ENCODE measurements at regions not wholly inside any gene's neighbourhood (a gene's known extent, or its start where the extent isn't known, plus 50 kb on each side); places are given as distances from the start of the nearest gene placed in this dataset.
"Not testable (repeated sequence)": the region's sequence is repeated elsewhere in the genome, so short reads cannot be mapped to it uniquely, and the experiment has no call there.

DNA sequence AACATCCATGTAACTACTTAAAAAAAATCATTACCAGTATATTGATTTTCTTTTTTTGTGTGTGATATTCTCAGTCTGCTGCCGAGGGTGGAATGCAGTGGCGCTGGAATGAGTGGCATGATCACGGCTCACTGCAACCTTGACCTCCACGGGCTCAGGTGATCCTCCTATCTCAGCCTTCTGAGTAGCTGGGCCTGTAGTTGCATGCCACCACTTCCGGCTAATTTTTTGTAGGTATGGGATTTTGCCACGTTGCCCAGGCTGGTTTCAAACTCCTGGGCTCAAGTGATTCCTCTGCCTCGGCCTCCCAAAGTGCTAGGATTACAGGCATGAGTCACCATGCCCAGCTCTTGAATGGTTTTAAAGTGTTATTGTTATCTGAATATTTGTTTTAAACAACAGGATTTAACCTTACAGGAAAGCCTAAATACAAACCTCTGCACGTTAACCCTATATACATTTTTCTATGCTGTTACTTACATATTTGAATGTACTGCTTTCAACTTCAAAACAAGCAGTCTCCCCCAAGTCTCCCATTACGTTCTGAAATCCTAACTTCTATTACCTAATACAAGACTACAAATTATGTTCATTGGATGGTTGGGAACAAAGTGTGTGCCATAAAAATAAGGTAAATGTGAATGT is 61.7 kb downstream of the KPNA2 start:
- no peak overlapping the region for H3K27ac Mint-ChIP-seq
- intact Hi-C loops (cut with micrococcal nuclease) = no loop called here
- H3K36me3 Mint-ChIP-seq (ENCODE audit: low read depth) = no peaks in the 10 kb centered on the region
- H3K9me3 Mint-ChIP-seq = no peaks in the 10 kb centered on the region
- H3K4me3 Mint-ChIP-seq = no peak overlapping the region
- peaks cover 10% of the 10 kb centered on the region for H3K27me3 Mint-ChIP-seq
- no peak for DNase-seq
- peaks cover 7% of the 10 kb centered on the region for H3K4me1 Mint-ChIP-seq

- intact Hi-C loops (cut with micrococcal nuclease); H3K9me3 Mint-ChIP-seq; H3K4me3 Mint-ChIP-seq; H3K36me3 Mint-ChIP-seq (ENCODE audit: low read depth); DNase-seq; H3K27ac Mint-ChIP-seq: not testable (repeated sequence)
- peaks cover 17% of the 10 kb centered on the region for H3K4me1 Mint-ChIP-seq
- H3K27me3 Mint-ChIP-seq = peaks cover 14% of the 10 kb centered on the region
Observed at GRCh38 chr17:68099341-68099753, 63.8 kb downstream of the KPNA2 start.

DNA sequence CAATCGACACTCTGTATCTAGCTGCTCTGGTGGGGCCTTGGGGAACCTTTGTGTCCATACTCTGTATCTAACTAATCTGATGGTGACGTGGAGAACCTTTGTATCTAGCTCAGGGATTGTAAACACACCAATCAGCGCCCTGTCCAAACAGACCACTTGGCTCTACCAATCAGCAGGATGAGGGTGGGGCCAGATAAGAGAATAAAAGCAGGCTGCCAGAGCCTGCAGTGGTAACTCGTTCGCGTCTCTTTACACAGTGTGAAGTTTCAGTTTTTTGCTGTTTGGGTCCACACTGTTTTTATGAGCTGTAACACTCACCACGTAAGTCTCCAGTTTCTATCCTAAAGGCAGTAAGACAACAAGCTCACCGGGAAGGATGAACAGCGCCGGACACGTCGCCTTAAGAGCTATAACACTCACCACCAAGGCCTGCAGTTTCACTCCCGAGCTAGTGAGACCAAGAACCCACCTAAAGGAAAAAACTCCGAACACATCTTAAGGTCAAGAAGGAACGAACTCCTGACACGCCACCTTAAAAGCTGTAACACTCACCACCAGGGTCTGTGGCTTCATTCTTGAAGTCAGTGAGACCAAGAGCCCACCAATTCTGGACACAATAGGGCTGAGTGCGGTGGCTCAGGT is 64.6 kb downstream of the KPNA2 start:
- Mint-ChIP-seq H3K36me3 (ENCODE audit: low read depth) (peaks cover 2% of the 10 kb centered on the region), H3K27ac (no peak overlapping the region), H3K9me3 (no peaks in the 10 kb centered on the region), H3K4me1 (peaks cover 17% of the 10 kb centered on the region), H3K27me3 (peaks cover 11% of the 10 kb centered on the region), H3K4me3 (no peak overlapping the region)
- intact Hi-C loops (cut with micrococcal nuclease) = no loop called here
- DNase-seq = no peak

DNA sequence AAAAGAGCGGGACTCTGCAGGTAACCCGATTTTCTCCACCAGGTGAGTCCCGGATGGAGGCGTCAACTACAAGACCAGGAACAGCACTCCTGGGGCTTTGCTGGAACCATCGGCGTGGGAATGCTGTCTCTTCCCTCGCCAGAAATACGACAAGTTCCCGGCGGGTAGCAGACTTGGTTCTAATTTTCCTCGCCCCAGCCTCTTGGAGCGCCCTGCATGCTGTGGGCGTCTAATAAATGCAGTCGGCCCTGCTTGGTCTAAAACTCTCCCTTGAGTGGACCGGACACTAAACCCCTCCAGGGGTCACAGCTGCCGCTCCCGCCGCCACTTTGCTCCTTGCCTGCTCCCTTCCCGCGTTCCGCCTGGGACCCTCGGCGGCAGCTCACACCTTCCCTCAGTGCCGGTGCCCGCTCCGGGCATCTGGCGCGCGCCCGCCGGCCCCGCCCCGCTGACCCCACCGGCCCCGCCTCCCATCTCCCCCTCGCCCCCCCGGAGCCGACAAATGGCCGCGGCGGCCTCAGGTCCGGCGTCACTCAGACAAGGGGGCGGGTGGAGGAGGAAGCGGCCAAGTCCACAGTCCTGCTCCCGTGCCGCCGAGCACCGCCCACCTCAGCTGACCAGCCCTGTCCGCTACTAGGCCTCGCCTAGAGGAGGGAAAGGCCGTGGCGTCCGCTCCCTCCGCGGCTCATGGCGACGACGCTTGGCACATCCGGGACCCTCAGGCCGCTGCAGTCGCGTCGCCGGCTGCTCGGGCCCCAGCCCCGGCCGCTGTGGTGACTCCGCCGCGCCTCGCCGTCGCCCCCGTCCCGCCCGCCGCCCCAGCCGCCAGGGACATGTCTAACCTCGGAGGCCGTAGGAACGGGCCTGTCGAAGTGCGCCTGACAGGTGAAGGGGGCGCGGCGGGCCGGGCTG is 65.8 kb downstream of the KPNA2 start:
- Mint-ChIP-seq H3K4me1 (peaks cover 20% of the 10 kb centered on the region), H3K27me3 (peaks cover 11% of the 10 kb centered on the region), H3K27ac (peak overlapping the region; percentile 82), H3K36me3 (ENCODE audit: low read depth) (peaks cover 2% of the 10 kb centered on the region), H3K9me3 (no peaks in the 10 kb centered on the region), H3K4me3 (peak overlapping the region; percentile 93)
- peak; percentile 86 for DNase-seq
- intact Hi-C loops (cut with micrococcal nuclease) = no loop called here

DNA sequence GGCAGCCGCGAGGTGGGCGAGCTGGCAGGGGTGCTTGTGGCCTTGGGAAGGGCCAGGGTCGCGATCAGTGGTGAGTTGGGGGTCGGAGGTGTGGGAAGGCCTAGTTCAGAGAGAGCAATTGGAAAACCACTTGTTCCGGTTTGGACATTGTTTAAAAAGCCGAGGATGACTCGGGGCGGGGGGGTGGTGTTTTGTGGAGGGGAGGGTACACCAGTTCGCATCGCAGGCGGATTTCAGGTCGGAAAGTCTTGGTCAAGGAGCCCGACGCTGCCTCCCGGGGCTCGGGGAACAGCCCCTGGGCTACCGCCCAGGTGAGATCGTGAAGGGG is 66.4 kb downstream of the KPNA2 start:
- peak overlapping the region; percentile 93 for H3K4me3 Mint-ChIP-seq
- peak overlapping the region; percentile 82 for H3K27ac Mint-ChIP-seq
- no peaks in the 10 kb centered on the region for H3K9me3 Mint-ChIP-seq
- peaks cover 4% of the 10 kb centered on the region for H3K36me3 Mint-ChIP-seq (ENCODE audit: low read depth)
- DNase-seq = no peak
- H3K4me1 Mint-ChIP-seq = peaks cover 21% of the 10 kb centered on the region
- intact Hi-C loops (cut with micrococcal nuclease) = no loop called here
- peaks cover 11% of the 10 kb centered on the region for H3K27me3 Mint-ChIP-seq

GRCh38 chr17:68102318-68102758 is 66.8 kb downstream of the KPNA2 start:
- peak overlapping the region; percentile 93 for H3K4me3 Mint-ChIP-seq
- intact Hi-C loops (cut with micrococcal nuclease) = no loop called here
- peaks cover 24% of the 10 kb centered on the region for H3K4me1 Mint-ChIP-seq
- H3K27me3 Mint-ChIP-seq = peaks cover 11% of the 10 kb centered on the region
- peak overlapping the region; percentile 82 for H3K27ac Mint-ChIP-seq
- DNase-seq = peak; percentile 73
- H3K36me3 Mint-ChIP-seq (ENCODE audit: low read depth) = peaks cover 5% of the 10 kb centered on the region
- no peaks in the 10 kb centered on the region for H3K9me3 Mint-ChIP-seq

DNA sequence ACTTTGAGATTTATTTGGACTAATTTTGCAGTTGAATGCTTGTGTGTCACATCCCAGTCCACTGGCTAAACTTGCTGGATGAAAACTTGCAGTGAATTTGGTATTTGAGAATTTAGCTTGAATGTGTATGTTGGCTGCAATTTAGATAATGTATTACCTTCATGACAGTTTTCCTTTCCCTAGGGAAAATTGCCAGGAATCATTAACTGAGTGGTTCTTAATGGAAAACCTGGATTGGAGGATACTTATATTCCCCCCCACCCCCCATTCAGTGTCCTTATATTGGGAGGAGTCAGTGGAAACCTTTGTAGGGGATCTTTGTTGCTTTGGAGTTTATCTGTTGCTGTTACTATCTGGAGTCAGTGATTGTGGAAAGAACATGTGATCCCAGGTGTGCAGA is 67.6 kb downstream of the KPNA2 start:
- H3K27me3 Mint-ChIP-seq = peaks cover 11% of the 10 kb centered on the region
- no peaks in the 10 kb centered on the region for H3K9me3 Mint-ChIP-seq
- no peak overlapping the region for H3K27ac Mint-ChIP-seq
- peak overlapping the region; percentile 93 for H3K4me3 Mint-ChIP-seq
- no peak for DNase-seq
- H3K36me3 Mint-ChIP-seq (ENCODE audit: low read depth) = peaks cover 8% of the 10 kb centered on the region
- H3K4me1 Mint-ChIP-seq = peaks cover 25% of the 10 kb centered on the region
- intact Hi-C loops (cut with micrococcal nuclease) = no loop called here

GRCh38 chr17:68106085-68106484 is 70.5 kb downstream of the KPNA2 start:
- peaks cover 7% of the 10 kb centered on the region for H3K27me3 Mint-ChIP-seq
- no peak overlapping the region for H3K27ac Mint-ChIP-seq
- peaks cover 13% of the 10 kb centered on the region for H3K36me3 Mint-ChIP-seq (ENCODE audit: low read depth)
- peaks cover 3% of the 10 kb centered on the region for H3K9me3 Mint-ChIP-seq
- intact Hi-C loops (cut with micrococcal nuclease) = no loop called here
- peaks cover 25% of the 10 kb centered on the region for H3K4me1 Mint-ChIP-seq
- no peak overlapping the region for H3K4me3 Mint-ChIP-seq
- DNase-seq = no peak

- Mint-ChIP-seq H3K9me3 (peaks cover 3% of the 10 kb centered on the region), H3K36me3 (ENCODE audit: low read depth) (peaks cover 13% of the 10 kb centered on the region), H3K27ac (no peak overlapping the region), H3K27me3 (peaks cover 3% of the 10 kb centered on the region), H3K4me1 (peaks cover 18% of the 10 kb centered on the region), H3K4me3 (no peak overlapping the region)
- no peak for DNase-seq
- intact Hi-C loops (cut with micrococcal nuclease) = no loop called here
Observed at GRCh38 chr17:68107373-68107772, 71.8 kb downstream of the KPNA2 start.

DNA sequence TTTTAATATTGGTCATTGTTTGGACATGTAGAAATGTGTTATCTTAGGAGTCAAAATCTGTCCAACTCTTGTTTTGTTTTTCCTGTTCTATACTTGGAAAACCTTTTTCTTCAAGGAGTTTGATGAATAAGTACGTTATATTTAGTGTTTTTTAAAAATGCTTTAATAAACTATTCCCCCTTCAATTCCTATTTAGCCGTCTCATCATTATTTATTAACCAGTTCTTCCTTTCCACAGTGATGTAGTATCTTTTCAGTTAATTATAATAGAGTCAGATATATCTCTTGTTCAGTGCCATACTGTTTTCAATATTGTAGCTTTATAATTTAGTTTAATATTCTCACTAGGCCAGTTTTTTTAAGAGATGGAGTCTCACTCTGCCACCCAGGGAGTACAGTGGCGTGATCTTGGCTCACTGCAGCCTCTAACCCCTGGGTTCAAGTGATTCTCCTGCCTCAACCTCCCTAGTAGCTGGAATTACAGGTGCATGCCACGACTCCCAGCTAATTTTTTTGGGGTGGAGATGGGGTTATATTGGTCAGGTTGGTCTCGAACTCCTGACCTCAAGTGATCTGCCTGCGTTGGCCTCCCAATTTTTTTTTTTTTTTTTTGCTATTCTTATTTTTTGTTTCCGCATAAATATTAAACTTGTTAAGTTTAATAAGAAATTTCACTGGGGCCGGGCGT is 72.9 kb downstream of the KPNA2 start:
- intact Hi-C loops (cut with micrococcal nuclease) = no loop called here
- H3K27me3 Mint-ChIP-seq = no peaks in the 10 kb centered on the region
- no peak overlapping the region for H3K4me3 Mint-ChIP-seq
- no peak for DNase-seq
- peaks cover 10% of the 10 kb centered on the region for H3K4me1 Mint-ChIP-seq
- H3K36me3 Mint-ChIP-seq (ENCODE audit: low read depth) = peaks cover 13% of the 10 kb centered on the region
- H3K27ac Mint-ChIP-seq = no peak overlapping the region
- peaks cover 3% of the 10 kb centered on the region for H3K9me3 Mint-ChIP-seq

- H3K27me3 Mint-ChIP-seq; DNase-seq; H3K27ac Mint-ChIP-seq; H3K4me1 Mint-ChIP-seq; H3K4me3 Mint-ChIP-seq; H3K9me3 Mint-ChIP-seq; intact Hi-C loops (cut with micrococcal nuclease): not testable (repeated sequence)
- H3K36me3 Mint-ChIP-seq (ENCODE audit: low read depth) = peaks cover 13% of the 10 kb centered on the region
Observed at GRCh38 chr17:68109404-68109803, 73.9 kb downstream of the KPNA2 start.

- H3K4me3 Mint-ChIP-seq; intact Hi-C loops (cut with micrococcal nuclease); DNase-seq; H3K9me3 Mint-ChIP-seq; H3K4me1 Mint-ChIP-seq; H3K27me3 Mint-ChIP-seq; H3K27ac Mint-ChIP-seq: not testable (repeated sequence)
- H3K36me3 Mint-ChIP-seq (ENCODE audit: low read depth) = peaks cover 17% of the 10 kb centered on the region
Observed at GRCh38 chr17:68116211-68116610, 80.7 kb downstream of the KPNA2 start.

DNA sequence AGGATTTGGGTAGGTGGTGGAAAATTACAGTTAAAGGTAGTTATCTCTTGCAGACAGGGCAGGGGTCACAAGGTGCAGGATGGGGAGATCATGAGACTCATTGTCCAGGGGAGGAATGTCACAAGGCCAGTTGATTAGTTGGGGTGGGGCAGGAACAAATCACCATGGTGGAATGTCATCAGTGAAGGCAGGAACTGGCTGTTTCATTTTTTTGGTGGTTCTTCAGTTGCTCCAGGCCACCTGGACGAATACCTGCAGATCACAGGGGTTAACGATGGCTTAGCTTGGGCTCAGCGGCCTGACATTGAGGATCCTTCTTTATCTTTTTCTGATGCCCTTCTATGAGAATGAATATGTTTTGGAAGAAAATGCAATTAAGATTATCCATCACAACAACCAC is 87.1 kb downstream of the KPNA2 start:
- Mint-ChIP-seq H3K4me1 (peaks cover 9% of the 10 kb centered on the region), H3K27me3 (no peaks in the 10 kb centered on the region), H3K4me3 (no peak overlapping the region), H3K36me3 (ENCODE audit: low read depth) (peaks cover 24% of the 10 kb centered on the region), H3K27ac (no peak overlapping the region), H3K9me3 (no peaks in the 10 kb centered on the region)
- intact Hi-C loops (cut with micrococcal nuclease) = no loop called here
- no peak for DNase-seq

Data from activated CD4-positive, alpha-beta T cell treated with anti-CD3 and anti-CD28 coated beads, Interleukin-2, amount 10 ng/mL, durations not matched to agents 24 days and 14 days (primary cell).